ENCODE measurements at regions not wholly inside any gene's neighbourhood (a gene's known extent, or its start where the extent isn't known, plus 50 kb on each side); places are given as distances from the start of the nearest gene placed in this dataset.

GRCh38 chr12:125878483-125878882, 813.2 kb downstream of the AACS start:
- H3K36me3 Mint-ChIP-seq (ENCODE audit: insufficient read depth, unreplicated experiment): no peaks in the 10 kb centered on the region
- H3K4me1 Mint-ChIP-seq (ENCODE audit: insufficient read depth, unreplicated experiment): no peaks in the 10 kb centered on the region
- TF ChIP-seq CTCF (IDR thresholded peaks at IDR 0.05; ENCODE audit: unreplicated experiment): no peak
- intact Hi-C loops (cut with micrococcal nuclease): no loop called here
- no peaks in the 10 kb centered on the region for H3K27me3 Mint-ChIP-seq (ENCODE audit: insufficient read depth, unreplicated experiment)
- BruUV-seq (replicated peaks): no TSS peak
- H3K27ac Mint-ChIP-seq (ENCODE audit: low read depth, unreplicated experiment): no peak overlapping the region
- H3K4me3 Mint-ChIP-seq (ENCODE audit: unreplicated experiment): no peak overlapping the region
- no peak for DNase-seq (ENCODE audit: unreplicated experiment)
- POLR2A ChIA-PET: interaction anchor here (0.9 kb wide), 1 partner anchor 843 kb away, joined by 3 read pairs; no protein-coding TSS in a partner anchor
- H3K9me3 Mint-ChIP-seq (ENCODE audit: unreplicated experiment): peaks cover 14% of the 10 kb centered on the region
- CTCF ChIA-PET: no interaction called here

DNA sequence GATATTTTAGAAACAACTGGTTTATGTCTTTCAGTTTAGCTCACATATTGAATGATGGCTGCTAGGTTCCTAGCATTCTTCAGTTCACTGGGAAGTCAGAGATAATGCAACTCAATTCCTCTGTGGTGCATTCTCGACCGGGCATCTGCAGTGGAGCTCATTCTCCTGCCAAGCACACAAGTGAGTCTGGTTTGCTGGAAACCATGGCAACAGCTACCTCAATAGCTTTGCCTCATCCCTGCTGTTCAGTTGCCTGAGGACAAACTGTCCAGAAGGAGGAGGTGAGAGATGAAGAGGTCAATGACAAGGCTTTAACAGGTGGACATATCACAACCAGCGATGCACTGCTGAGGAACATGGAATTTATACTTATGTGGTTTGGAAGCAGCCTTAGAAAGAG, 816.9 kb downstream of the AACS start:
- ChIA-PET POLR2A (interaction anchor here (0.6 kb wide), 1 partner anchor 75 kb away, joined by 3 read pairs; no protein-coding TSS in a partner anchor), CTCF (interaction anchor here (0.6 kb wide), 1 partner anchor 645 kb away, joined by 3 read pairs; no protein-coding TSS in a partner anchor)
- H3K4me3 Mint-ChIP-seq (ENCODE audit: unreplicated experiment): no peak overlapping the region
- no peak for TF ChIP-seq CTCF (IDR thresholded peaks at IDR 0.05; ENCODE audit: unreplicated experiment)
- BruUV-seq (replicated peaks): no TSS peak
- intact Hi-C loops (cut with micrococcal nuclease): no loop called here
- H3K9me3 Mint-ChIP-seq (ENCODE audit: unreplicated experiment): peaks cover 22% of the 10 kb centered on the region
- no peaks in the 10 kb centered on the region for H3K4me1 Mint-ChIP-seq (ENCODE audit: insufficient read depth, unreplicated experiment)
- no peaks in the 10 kb centered on the region for H3K27me3 Mint-ChIP-seq (ENCODE audit: insufficient read depth, unreplicated experiment)
- no peak for DNase-seq (ENCODE audit: unreplicated experiment)
- no peak overlapping the region for H3K27ac Mint-ChIP-seq (ENCODE audit: low read depth, unreplicated experiment)
- H3K36me3 Mint-ChIP-seq (ENCODE audit: insufficient read depth, unreplicated experiment): no peaks in the 10 kb centered on the region

DNA sequence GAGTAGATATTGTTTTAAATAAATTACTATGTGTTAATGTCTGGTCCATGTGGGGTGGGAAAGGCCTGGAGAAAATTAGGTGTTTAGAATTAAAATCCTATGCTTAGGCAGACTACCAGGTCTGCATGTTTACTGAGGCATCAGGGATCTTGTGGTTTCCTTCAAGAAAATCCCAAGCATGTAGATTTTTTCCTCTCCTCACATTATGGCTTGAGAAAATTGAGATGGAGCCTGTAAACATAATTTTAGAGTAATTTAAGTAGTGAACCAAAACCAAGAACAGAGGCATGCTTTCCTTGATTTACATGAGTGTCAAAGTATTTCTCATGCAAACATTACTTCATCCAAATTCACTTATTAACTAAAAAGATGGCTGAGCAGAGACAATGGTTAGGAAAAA, 823.7 kb downstream of the AACS start:
- H3K27ac Mint-ChIP-seq (ENCODE audit: low read depth, unreplicated experiment): no peak overlapping the region
- H3K4me3 Mint-ChIP-seq (ENCODE audit: unreplicated experiment): no peak overlapping the region
- ChIA-PET POLR2A (no interaction called here), CTCF (no interaction called here)
- DNase-seq (ENCODE audit: unreplicated experiment): no peak
- intact Hi-C loops (cut with micrococcal nuclease): no loop called here
- peaks cover 11% of the 10 kb centered on the region for H3K4me1 Mint-ChIP-seq (ENCODE audit: insufficient read depth, unreplicated experiment)
- peaks cover 14% of the 10 kb centered on the region for H3K9me3 Mint-ChIP-seq (ENCODE audit: unreplicated experiment)
- H3K27me3 Mint-ChIP-seq (ENCODE audit: insufficient read depth, unreplicated experiment): no peaks in the 10 kb centered on the region
- BruUV-seq (replicated peaks): no TSS peak
- TF ChIP-seq CTCF (IDR thresholded peaks at IDR 0.05; ENCODE audit: unreplicated experiment): no peak
- no peaks in the 10 kb centered on the region for H3K36me3 Mint-ChIP-seq (ENCODE audit: insufficient read depth, unreplicated experiment)

DNA sequence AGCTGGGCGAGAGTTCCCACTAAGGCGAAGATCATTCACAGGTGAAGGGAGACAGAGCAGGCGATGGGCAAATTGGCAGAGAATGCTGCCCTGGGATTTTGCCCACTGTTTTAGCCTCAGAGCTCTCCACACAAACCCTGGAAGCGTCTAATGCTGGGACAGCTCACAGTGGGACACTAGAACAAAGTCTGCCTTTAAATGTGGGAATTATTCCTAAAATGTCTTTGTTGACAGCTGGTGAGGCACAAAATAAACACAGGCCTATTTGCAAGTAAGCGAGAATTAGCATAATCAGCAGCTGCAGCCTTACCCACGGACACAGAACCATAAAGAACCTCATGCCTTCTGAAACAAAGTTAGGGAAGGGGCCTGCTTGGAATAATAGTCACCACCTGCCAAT, 824.5 kb downstream of the AACS start:
- CTCF ChIA-PET: interaction anchor here (0.7 kb wide), 1 partner anchor 1374 kb away, joined by 3 read pairs; no protein-coding TSS in a partner anchor
- H3K36me3 Mint-ChIP-seq (ENCODE audit: insufficient read depth, unreplicated experiment): no peaks in the 10 kb centered on the region

More for the DNA sequence above, 824.5 kb downstream of the AACS start:
- no peak for DNase-seq (ENCODE audit: unreplicated experiment)
- POLR2A ChIA-PET: no interaction called here
- H3K27ac Mint-ChIP-seq (ENCODE audit: low read depth, unreplicated experiment): no peak overlapping the region
- no TSS peak for BruUV-seq (replicated peaks)
- H3K4me3 Mint-ChIP-seq (ENCODE audit: unreplicated experiment): no peak overlapping the region
- H3K9me3 Mint-ChIP-seq (ENCODE audit: unreplicated experiment): peaks cover 7% of the 10 kb centered on the region
- peaks cover 11% of the 10 kb centered on the region for H3K4me1 Mint-ChIP-seq (ENCODE audit: insufficient read depth, unreplicated experiment)
- intact Hi-C loops (cut with micrococcal nuclease): no loop called here
- TF ChIP-seq CTCF (IDR thresholded peaks at IDR 0.05; ENCODE audit: unreplicated experiment): no peak
- H3K27me3 Mint-ChIP-seq (ENCODE audit: insufficient read depth, unreplicated experiment): no peaks in the 10 kb centered on the region
